Spleen (tissue), 7 donors: ENCODE measurements at regions not wholly inside any gene's neighbourhood (a gene's known extent, or its start where the extent isn't known, plus 50 kb on each side); places are given as distances from the start of the nearest gene placed in this dataset.

ENCODE experiments used
- CTCF ChIP-seq, 11 experiments: fragments of 200-600 bp in 7 of 11; fragments of 450-650 bp in 4 of 11; sonication (generic) in 4 of 11; IDR thresholded peaks in 8 of 11; conservative IDR thresholded peaks in 3 of 11; 1 replicate in 7 of 11; 2 replicates in 4 of 11; pipeline versions ENCODE4 v1.4.0 to v1.8.0; 2016 to 2021; ENCODE audit warnings: antibody characterized with exemption in 11 of 11, inconsistent platforms in 4 of 11, mild to moderate bottlenecking in 1 of 11
- POLR2A ChIP-seq, 3 donors: fragments of 450-650 bp; IDR thresholded peaks; one replicate each; pipeline ENCODE4 v1.5.1; 2017; ENCODE audit warnings: antibody characterized with exemption in 3 of 3, mild to moderate bottlenecking in 1 of 3
- POLR2AphosphoS5 ChIP-seq, 3 donors: sonication (generic); formaldehyde crosslinking; IDR thresholded peaks; one replicate each; pipeline ENCODE4 v1.5.1; 2017; ENCODE audit warnings: antibody characterized with exemption in 3 of 3
- donor health status: DM: no; HTN: no; CAD: no; lungs with moderate emphysema.
- donor health status: DM: no; HTN: no; CAD: no.
- donor health status: DM: no; HTN: no; CAD: no.

- TF ChIP-seq POLR2AphosphoS5 (IDR thresholded peaks at IDR 0.05) (no peak), POLR2A (IDR thresholded peaks at IDR 0.05) (no peak), CTCF (IDR thresholded peaks at IDR 0.05 in 8 of 11, conservative IDR thresholded peaks at IDR 0.05 in 3 of 11) (no peak)
These were observed 52.1 kb upstream of the TYRP1 start for GRCh38 chr9:12640866-12641636.
